ENCODE measurements at regions not wholly inside any gene's neighbourhood (a gene's known extent, or its start where the extent isn't known, plus 50 kb on each side); places are given as distances from the start of the nearest gene placed in this dataset.

DNA sequence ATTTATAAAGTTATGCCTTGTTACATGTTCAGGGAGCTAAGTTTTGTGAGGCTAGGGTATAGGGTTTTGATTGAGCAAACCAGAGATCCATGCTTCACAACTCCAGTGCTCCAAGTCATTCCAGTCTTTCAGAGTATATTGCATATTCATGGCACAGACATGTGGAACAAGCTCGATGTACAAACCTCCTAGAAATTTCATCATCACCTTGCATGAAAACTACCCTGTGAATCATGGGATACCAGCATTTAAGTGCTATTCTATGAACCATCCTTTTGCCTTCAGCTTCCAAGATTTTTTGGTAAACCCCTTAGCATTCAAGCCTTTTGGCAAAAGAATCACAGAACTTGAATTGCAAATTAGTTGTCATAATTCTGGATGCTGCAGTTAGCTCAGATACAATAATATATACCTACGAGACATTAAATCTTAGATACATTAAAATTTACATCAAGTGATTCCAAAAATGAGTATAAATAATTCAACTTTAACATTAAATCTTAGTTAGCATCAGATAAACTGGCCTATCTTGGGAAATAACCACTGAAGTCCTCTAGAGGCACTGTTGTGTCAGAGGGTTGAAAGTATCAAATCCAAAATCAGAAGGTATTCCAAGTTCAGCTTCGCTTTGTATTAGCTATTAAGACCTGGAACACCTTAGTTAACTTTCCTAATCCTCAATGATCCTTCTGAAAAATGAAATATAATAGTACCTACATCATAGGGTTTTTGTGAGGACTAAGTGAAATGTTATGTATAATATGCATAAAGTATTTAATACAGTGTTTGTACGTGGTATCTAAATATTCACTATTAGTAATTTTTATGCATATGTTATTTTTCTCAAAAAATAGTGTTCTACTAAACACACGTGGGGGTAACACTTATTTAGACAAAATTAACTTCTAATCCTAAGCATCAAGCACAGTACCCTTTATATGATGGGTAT, 55.5 kb upstream of the CABCOCO1 start (continued):
- TF ChIP-seq GTF2F1 (IDR thresholded peaks at IDR 0.05; ENCODE audit: borderline replicate concordance, low read depth, low read length) (no peak), CREB1 (IDR thresholded peaks at IDR 0.05) (no peak), SP4 (IDR thresholded peaks at IDR 0.05; ENCODE audit: low read length) (no peak)
- TF ChIP-seq, protein P1, sequence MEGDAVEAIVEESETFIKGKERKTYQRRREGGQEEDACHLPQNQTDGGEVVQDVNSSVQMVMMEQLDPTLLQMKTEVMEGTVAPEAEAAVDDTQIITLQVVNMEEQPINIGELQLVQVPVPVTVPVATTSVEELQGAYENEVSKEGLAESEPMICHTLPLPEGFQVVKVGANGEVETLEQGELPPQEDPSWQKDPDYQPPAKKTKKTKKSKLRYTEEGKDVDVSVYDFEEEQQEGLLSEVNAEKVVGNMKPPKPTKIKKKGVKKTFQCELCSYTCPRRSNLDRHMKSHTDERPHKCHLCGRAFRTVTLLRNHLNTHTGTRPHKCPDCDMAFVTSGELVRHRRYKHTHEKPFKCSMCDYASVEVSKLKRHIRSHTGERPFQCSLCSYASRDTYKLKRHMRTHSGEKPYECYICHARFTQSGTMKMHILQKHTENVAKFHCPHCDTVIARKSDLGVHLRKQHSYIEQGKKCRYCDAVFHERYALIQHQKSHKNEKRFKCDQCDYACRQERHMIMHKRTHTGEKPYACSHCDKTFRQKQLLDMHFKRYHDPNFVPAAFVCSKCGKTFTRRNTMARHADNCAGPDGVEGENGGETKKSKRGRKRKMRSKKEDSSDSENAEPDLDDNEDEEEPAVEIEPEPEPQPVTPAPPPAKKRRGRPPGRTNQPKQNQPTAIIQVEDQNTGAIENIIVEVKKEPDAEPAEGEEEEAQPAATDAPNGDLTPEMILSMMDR (IDR thresholded peaks at IDR 0.05; ENCODE audit: control extremely low read depth in 1 of 3, insufficient read depth in 1 of 3, low read depth in 1 of 3, low read length in 3 of 3) = peak in 2 of 3 experiments; percentile 29 to 52; a peak in 2 of 4 replicates

Data from H1 (cell line).